ENCODE measurements at regions not wholly inside any gene's neighbourhood (a gene's known extent, or its start where the extent isn't known, plus 50 kb on each side); places are given as distances from the start of the nearest gene placed in this dataset.

DNA sequence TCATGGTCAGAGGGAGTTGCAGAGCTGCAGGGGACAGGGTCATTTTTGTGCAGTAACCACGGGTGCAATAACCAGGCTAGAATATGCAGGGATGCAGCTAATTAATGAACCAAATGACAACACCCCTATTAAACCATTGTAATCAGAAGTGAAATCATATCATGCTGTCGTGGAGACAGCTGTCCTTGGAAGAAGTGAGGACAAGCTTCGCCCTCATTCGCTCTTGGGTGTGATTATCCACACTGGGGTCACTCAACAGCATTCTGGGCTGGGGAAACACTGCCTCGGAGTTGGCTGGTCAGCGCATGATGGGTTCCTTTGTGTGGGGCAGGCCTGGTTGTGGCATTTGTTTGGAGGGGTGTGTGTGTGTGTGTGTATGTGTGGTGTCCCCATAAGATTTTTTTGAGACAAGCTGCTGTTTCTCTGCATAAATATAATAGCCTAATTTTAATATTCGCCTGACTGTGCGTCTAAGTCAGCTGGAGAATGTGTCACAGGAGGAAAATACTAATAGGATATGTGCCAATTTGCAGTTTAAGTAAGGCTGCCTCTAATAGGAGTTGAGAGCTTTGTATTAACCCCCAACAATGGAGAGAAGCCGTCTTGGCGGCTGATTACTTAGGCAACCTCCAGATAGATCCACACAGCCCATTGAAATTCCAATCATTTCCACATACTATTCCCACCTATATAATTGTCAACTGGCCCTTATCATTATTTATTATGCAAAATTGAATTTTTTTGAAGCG, 149.4 kb downstream of the DNAJB6 start:
- no peaks in the 10 kb centered on the region for H3K4me1 ChIP-seq (ENCODE audit: control insufficient read depth, insufficient read depth, low read length)
- TF ChIP-seq SIN3A (IDR thresholded peaks at IDR 0.05; ENCODE audit: borderline replicate concordance, insufficient read depth, low read depth, low read length) = no peak
- TF ChIP-seq TCF7L2 (IDR thresholded peaks at IDR 0.05; ENCODE audit: low read depth, low read length) = no peak
- TF ChIP-seq, protein P1, sequence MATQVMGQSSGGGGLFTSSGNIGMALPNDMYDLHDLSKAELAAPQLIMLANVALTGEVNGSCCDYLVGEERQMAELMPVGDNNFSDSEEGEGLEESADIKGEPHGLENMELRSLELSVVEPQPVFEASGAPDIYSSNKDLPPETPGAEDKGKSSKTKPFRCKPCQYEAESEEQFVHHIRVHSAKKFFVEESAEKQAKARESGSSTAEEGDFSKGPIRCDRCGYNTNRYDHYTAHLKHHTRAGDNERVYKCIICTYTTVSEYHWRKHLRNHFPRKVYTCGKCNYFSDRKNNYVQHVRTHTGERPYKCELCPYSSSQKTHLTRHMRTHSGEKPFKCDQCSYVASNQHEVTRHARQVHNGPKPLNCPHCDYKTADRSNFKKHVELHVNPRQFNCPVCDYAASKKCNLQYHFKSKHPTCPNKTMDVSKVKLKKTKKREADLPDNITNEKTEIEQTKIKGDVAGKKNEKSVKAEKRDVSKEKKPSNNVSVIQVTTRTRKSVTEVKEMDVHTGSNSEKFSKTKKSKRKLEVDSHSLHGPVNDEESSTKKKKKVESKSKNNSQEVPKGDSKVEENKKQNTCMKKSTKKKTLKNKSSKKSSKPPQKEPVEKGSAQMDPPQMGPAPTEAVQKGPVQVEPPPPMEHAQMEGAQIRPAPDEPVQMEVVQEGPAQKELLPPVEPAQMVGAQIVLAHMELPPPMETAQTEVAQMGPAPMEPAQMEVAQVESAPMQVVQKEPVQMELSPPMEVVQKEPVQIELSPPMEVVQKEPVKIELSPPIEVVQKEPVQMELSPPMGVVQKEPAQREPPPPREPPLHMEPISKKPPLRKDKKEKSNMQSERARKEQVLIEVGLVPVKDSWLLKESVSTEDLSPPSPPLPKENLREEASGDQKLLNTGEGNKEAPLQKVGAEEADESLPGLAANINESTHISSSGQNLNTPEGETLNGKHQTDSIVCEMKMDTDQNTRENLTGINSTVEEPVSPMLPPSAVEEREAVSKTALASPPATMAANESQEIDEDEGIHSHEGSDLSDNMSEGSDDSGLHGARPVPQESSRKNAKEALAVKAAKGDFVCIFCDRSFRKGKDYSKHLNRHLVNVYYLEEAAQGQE (IDR thresholded peaks at IDR 0.05; ENCODE audit: insufficient read depth in 1 of 2, low read depth in 2 of 2, low read length in 1 of 2) = no peak
- TF ChIP-seq POLR2AphosphoS5 (IDR thresholded peaks at IDR 0.05; ENCODE audit: low read depth, low read length) = no peak
- TF ChIP-seq, protein P2, sequence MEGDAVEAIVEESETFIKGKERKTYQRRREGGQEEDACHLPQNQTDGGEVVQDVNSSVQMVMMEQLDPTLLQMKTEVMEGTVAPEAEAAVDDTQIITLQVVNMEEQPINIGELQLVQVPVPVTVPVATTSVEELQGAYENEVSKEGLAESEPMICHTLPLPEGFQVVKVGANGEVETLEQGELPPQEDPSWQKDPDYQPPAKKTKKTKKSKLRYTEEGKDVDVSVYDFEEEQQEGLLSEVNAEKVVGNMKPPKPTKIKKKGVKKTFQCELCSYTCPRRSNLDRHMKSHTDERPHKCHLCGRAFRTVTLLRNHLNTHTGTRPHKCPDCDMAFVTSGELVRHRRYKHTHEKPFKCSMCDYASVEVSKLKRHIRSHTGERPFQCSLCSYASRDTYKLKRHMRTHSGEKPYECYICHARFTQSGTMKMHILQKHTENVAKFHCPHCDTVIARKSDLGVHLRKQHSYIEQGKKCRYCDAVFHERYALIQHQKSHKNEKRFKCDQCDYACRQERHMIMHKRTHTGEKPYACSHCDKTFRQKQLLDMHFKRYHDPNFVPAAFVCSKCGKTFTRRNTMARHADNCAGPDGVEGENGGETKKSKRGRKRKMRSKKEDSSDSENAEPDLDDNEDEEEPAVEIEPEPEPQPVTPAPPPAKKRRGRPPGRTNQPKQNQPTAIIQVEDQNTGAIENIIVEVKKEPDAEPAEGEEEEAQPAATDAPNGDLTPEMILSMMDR (IDR thresholded peaks at IDR 0.05) = no peak
- CTCF ChIA-PET = no interaction called here
- no peak overlapping the region for H3K27ac ChIP-seq (ENCODE audit: low read length)
- no peaks in the 10 kb centered on the region for H3K9me3 ChIP-seq (ENCODE audit: control insufficient read depth, insufficient read depth, low read depth, low read length)
- in situ Hi-C loops (cut with HindIII; ENCODE audit: low pct_unique_long_range_greater_than_20kb, low sequenced_read_pairs) = no loop called here
- no peak for DNase-seq (ENCODE audit: low read depth, low spot score)
- intact Hi-C loops (cut with micrococcal nuclease; ENCODE audit: unreplicated experiment) = no loop called here
- POLR2A ChIA-PET = no interaction called here
- ATAC-seq = no peak
- no peaks in the 10 kb centered on the region for H3K36me3 ChIP-seq (ENCODE audit: control insufficient read depth, insufficient read depth, low read length)
- H3K27me3 ChIP-seq (ENCODE audit: control insufficient read depth, insufficient read depth, low read length) = no peaks in the 10 kb centered on the region
- BruUV-seq (replicated peaks) = no TSS peak
- H3K4me3 ChIP-seq (ENCODE audit: low read depth in 2 of 2, low read length in 2 of 2) = no peak overlapping the region

DNA sequence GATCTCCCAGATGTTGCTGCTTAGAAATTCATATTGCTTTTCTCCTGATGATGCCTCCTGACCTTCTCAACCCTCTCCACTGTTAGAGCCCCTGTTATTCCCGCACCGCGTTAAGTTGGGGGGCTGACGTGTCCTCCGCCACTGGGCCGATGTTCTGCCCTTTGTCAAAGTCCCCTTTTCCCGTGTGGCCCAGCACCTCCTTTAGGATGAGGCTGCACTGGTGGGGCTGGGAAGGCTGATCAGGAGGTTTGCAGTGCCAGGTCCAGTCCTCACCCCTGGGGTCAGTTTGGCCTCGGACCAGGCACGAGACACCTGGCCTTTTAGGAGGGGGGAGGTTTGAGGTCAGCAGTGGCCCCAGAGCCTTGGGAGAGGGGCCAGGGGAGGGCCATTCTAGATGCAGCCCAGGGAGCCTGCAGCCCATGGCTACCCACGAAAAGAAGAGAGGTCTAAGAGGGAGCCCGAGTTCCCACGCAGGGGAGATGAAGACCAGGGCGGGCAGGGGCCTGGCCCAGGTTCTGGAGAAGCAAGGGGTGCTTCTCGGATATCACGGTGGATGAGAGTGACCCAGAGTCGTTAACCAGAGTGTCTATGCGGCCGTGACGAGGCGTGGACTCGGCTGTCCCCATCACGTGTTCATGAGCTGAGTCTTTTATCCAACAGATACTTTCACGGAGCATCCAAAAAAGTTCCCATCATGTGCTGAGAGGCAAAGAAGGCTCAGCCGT, 150.4 kb downstream of the DNAJB6 start:
- CTCF ChIA-PET = no interaction called here
- no peak overlapping the region for H3K27ac ChIP-seq (ENCODE audit: low read length)
- H3K27me3 ChIP-seq (ENCODE audit: control insufficient read depth, insufficient read depth, low read length) = peaks cover under 1% of the 10 kb centered on the region; the same call in 1 of the 2 replicates
- intact Hi-C loops (cut with micrococcal nuclease; ENCODE audit: unreplicated experiment) (no loop called here), in situ Hi-C loops (cut with HindIII; ENCODE audit: low pct_unique_long_range_greater_than_20kb, low sequenced_read_pairs) (no loop called here)
- no TSS peak for BruUV-seq (replicated peaks)
- no peaks in the 10 kb centered on the region for H3K4me1 ChIP-seq (ENCODE audit: control insufficient read depth, insufficient read depth, low read length)
- POLR2A ChIA-PET = no interaction called here
- ATAC-seq (no peak), DNase-seq (ENCODE audit: low read depth, low spot score) (no peak)
- no peak for TF ChIP-seq TCF7L2 (IDR thresholded peaks at IDR 0.05; ENCODE audit: low read depth, low read length)
- TF ChIP-seq, protein P2 (IDR thresholded peaks at IDR 0.05) = no peak
- TF ChIP-seq POLR2AphosphoS5 (IDR thresholded peaks at IDR 0.05; ENCODE audit: low read depth, low read length) = no peak
- no peak for TF ChIP-seq SIN3A (IDR thresholded peaks at IDR 0.05; ENCODE audit: borderline replicate concordance, insufficient read depth, low read depth, low read length)
- TF ChIP-seq, protein P1 (IDR thresholded peaks at IDR 0.05; ENCODE audit: insufficient read depth in 1 of 2, low read depth in 2 of 2, low read length in 1 of 2) = no peak
- H3K4me3 ChIP-seq (ENCODE audit: low read depth in 2 of 2, low read length in 2 of 2) = no peak overlapping the region
- H3K36me3 ChIP-seq (ENCODE audit: control insufficient read depth, insufficient read depth, low read length) = no peaks in the 10 kb centered on the region
- no peaks in the 10 kb centered on the region for H3K9me3 ChIP-seq (ENCODE audit: control insufficient read depth, insufficient read depth, low read depth, low read length)

All from Panc1 (cell line).